HG02798 (cell line): ENCODE measurements at regions not wholly inside any gene's neighbourhood (a gene's known extent, or its start where the extent isn't known, plus 50 kb on each side); places are given as distances from the start of the nearest gene placed in this dataset.

ENCODE experiments used
- ATAC-seq: cut with Tn5 transposase; IDR thresholded peaks from one replicate; pipeline ENCODE4 v1.9.1; 2021; ENCODE audit warnings: mild to moderate bottlenecking; ENCODE audit not compliant: unreplicated experiment, poor library complexity

DNA sequence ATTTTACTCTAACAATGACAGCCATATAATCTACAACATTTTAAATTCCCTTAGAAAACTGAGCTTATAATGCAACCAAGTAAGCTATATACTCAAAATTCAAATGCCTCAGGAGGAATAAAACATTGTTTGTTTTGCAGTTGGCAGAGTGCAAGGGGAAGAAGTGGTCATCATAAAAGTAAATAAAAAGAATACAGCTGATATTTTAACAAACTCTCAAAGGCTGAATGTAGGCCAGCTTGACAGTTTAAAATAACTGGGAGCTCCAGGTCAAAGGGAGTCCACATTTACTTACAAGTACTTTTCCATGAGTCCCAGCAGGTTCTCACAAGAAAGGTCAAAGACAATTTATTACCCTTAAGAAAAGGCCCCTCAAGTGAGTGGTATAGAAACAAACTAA, 589.8 kb downstream of the BCKDHB start:
- ATAC-seq: no peak

DNA sequence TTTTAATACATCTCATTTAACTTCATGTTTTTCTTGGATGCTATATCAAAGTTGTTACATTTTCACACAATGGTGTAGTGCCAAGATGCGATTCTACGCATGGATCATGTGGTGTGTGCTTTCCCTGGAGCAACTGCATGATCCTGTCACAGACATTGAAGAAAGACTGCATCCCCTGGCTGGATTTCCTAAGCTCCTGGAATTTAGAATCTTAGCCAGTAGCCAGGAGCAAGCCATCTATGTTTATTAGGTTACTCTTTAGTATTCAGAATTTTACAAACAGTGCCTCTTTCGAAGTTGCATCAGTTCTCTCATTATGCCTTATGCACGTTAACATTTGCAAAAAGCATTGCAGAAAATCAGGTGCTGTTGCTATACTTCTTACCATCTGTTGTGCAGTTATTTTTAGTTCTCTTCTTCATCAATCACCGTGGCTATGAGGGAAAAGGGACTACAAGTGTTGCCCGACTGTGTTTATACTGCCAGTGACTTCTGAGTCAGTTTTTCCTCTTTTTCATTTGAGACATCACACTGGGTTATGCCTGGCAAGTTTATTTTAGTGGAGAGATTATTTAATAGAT, 584.2 kb downstream of the BCKDHB start:
- no peak for ATAC-seq

DNA sequence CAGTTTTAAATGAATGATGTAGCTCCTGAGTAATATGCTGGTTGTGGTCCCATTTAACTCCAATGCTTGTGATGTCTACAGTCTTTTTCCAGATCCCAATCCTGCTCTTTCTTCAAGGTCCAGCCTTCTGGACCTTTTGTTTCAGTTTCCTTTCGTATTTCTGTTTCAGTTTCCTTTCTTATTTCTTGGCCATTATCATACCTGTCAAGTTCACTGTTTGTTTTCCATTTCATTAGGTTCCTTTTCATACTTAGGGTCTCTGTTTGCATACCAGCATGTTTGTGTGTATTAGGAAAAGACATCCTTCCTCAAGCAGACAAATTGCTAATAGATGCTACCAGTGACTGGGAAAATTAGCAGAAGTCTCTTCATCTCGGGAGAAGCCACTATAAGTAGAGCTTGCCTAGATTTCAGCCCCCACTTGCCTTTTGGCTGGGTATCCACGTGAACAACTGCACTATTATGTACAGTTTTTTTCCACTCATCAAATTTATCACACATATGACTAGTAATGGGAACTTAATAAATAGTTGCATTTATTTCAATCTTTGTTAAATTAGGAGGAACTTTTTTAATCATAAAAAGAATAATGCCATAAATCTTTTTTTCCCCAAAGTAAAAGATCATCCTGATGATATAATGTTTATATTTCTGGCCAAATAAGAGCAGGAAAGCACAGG, 583.4 kb downstream of the BCKDHB start:
- no peak for ATAC-seq

DNA sequence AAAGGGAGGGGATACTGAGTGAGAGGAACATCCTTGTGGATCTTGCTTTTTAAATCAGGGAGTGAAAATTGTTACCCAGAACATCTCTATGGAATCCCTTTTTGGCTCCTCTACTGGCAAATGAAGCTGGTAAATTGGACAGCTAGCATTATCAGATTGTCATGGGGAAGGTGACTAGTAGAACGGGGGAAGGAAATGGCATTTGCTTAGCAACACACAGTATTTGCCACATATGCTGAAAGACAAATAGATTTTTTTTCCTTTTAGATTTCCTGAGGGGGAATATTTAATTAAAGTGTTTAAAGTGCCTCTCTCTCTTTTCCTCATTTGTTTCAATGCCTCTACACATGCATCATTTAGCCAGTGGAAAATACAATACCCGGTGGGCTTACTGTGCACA, 573.5 kb downstream of the BCKDHB start:
- no peak for ATAC-seq

DNA sequence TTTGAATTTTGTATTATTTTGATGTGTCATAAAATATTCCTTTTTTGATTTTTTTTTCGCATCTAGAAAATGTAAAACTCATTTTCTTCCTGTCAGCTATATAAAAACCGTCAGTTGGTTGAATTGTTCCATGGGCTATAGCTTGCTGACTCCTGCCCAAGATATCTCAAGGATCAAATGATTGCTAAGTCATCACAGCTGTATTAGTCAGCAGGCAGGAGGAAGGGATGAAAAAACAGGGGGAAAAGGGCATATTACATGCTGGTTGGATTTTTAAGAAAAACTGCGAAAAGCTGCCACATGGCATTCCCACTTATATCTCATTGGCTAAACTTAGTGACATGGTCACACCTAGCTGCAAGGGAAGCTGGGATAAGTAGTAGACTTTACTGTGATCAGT, 569.9 kb downstream of the BCKDHB start:
- no peak for ATAC-seq

DNA sequence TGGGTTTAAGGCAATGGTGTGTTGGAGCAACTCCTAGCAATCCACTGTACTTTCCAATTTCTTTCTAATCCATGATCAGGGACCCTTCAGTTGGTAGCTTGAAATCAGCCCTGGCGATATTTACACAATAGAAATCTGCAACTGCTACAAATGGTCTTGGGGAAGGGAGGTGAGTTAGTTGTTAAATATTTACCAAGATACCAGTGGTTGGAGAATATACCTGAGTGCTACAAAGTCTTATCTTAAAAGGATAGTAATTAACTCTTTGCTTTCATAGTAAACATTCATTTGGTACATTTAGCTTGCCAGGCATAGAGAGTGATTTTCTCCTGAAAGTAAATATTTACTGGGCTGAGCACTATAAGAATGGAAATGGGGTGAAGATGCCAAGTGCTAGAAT, 568.2 kb downstream of the BCKDHB start:
- no peak for ATAC-seq

DNA sequence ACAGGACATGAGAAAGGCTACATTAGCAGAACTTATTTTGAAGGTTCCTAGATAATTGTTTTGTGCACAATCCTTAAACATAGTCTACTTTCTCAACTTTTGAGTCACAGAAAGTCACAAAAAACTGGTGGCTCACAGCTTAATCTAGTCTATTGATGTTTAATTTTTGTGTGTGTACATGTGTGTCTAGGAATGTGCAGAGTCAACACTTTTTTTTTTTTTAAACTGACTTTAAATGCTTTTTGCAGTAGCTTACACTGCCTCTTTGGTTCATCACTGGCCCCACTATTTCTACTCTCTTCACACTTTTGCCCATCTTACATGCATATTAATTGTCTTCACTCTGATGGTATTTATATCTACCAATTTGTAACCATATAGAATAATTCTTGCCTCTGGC, 566.9 kb downstream of the BCKDHB start:
- ATAC-seq: no peak

DNA sequence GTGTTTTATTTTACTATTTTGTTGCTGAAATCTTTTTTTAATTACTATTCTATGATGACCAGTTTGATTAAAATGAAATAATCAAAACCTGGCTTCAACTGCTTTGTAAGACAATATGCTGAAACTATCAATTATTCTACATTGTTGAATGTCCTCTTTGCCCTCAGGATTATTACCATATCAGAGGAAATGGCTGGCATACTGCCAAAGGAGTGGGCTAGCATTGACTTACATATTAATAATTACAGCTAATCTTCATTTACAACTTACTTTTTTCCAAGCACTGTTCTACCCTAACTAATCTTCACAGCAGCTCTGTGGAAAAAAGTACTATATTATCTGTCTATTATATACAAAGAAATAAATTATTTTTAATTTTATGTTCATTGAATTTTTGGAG, 560.5 kb downstream of the BCKDHB start:
- no peak for ATAC-seq

DNA sequence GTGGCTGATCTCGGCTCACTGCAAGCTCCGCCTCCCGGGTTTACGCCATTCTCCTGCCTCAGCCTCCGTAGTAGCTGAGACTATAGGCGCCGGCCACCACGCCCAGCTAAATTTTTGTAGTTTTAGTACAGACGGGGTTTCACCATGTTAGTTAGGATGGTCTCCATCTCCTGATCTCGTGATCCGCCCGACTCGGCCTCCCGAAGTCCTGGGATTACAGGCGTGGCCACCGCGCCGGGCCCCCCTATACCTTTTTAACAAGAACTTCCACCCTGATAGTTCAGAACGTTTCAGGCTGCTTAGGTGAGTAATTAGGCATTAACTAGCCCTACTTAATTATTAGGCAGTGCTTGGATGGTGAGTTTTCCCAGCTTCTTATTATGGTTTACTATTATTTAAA, 552.5 kb downstream of the BCKDHB start:
- ATAC-seq: no peak

DNA sequence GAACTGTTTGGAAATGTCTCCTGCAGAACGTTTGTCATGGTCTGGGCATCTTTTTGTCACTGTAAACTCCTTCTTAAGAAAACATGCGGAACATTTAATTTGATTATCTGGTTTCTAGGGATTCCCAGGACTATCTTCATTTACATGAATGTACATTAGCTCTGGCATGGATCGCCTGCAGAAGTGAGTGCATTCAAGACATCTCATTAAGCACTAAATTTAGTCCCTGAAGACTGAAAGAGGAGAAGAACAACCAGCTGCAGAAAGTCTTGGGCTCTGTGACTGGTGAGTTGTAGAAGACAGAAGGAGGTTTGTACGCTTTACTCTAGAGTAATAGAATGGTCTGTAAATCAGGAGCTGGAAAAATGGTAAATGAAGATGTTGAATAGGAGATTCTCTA, 540.7 kb downstream of the BCKDHB start:
- ATAC-seq: no peak

DNA sequence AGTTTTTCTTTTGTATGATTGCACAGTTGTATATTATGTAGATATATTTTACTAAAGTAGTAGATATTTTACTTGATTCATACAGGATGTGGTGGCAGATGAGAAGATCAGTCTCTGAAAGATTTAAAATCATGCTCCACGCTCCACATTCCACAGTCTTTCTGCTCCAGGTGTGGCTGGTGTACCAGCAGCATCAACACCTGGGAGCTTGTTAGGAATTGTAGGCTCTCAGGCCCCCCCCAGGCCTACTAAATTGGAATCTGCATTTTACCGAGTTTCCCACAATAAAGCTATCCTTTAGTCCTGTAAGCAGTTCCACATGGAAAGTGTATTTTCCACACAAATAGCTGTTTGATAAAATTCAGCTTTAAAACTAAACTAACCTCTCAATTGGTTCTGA, 537.4 kb downstream of the BCKDHB start:
- no peak for ATAC-seq

DNA sequence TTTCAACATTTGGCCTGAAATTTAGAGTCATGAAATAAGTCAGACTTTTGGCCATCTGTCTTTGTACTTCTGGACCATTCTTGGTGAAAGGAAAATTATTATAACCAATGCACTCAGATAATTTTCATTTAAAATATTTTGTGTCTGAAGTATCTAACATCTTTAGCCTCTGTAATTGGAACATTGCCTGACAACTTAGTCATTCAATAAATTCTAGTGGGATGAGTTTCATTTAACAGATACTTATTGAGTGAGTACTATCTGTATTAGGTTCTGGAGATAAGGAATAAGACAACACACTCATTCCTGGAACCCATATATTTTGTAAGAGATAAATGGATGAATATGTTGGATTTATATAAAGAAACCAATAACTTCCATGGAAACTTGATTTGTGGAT, 536.0 kb downstream of the BCKDHB start:
- ATAC-seq: no peak

DNA sequence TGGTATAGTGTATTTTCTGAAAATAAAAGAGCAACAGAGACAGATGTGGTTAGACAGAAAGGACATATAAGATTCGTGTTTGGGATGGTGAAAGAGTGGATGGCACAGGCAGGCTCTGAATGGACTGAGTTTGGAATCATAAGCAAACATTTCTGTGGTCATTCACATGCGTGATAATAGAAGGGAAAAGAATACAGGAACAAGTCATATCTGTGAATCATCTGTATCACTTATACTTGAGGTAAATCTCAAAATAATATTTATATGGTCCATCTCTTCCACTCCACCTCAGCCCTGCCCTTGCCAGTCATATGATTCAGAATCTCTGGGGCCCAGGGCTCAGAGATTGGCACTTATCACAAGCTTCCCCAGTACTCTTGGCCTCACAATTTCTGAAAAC, 535.1 kb downstream of the BCKDHB start:
- no peak for ATAC-seq

DNA sequence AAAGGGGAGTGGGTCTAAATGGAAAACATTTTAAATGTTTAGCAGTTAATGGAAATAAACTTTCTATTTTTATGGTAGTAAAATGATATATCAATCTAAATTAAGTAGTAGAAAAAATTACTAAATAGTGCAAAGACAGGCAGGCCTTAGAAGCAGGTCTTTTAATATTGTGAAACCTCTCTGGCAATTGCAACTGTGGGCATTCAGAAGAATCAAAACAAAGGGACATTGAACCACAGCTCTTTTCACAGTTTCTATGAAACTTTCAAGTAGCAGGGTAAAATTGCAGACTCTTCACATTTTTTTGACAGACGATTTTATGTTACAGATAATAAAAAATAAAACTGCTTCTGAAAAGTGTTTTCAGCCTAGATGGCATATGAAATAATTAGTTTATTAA, 533.7 kb downstream of the BCKDHB start:
- ATAC-seq: no peak

DNA sequence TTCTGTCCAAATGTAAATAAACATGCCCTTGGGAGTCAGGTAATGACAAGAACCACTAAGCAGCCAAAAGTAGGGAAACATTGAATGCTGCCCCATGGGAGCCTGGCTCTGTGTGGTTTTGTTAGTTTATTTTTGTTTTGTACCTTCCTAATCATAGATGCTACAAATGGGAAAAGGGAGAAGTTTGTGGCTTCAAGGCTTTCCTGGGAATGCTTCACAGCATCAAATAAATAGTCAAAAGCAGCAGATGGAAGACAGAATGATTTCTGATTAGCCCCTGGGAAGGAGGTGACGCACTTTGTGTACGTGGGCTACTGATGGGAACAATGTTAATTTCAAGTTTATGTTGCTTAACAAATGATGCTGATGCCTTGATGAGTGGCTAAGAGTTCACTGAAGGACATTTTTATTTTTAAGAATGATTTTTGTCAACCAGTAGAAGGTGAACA, 532.7 kb downstream of the BCKDHB start:
- ATAC-seq: no peak

DNA sequence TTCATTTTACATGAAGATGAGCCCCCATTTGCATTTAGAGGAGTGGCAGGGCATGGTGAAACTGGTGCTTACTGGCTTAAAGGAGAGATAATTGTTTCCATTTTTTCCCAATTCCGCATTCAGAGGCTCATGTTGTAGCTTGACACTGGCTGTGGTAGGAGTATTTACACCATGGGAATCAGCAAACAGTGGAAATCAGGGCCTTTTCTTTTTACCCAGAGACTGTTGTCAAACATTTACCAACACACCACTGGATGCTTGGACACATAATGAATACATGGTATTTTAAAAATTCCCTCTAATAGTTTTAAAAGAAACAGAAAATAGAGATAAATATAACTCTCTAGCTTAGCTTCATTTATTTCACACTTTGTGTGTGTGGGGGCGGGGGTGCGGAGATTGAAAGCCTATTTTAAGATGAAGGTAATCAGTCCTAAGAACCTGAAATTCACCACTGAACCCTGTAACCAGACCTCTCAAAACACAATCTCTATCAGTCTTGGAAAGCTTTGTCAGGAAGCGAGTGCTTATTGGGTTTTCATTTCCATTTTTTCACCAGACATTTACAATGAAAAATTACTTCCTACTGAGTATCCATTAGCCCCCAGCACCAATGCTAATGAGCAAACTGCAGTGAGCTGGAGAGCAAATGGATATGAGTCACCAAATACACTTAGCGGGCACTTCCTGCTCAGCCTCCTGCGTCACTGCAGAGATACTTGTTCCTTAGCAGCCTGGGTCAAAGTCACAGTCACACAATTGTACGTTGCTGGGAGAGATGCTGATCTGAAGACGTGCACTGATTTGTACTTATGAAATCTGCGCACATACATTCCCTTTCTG, 532.0 kb downstream of the BCKDHB start:
- peak; percentile 97 for ATAC-seq

DNA sequence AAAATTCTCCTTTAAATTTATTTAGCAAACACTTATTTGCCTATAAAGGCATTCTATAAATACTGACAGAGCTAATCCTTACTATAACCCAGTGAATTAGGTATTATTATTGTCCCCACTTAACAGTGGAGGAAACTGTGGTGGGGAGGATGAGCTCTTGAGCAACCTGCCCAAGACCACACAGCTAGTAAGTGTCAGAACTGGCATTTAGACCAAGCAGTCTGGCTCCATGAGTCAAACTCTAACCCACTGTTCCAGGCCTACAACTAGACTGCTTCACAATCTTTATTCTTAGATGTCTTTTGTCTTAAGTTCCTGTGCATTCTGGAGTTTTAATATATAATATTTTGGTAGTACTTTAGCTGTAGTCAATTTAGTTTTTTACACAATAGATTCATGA, 530.8 kb downstream of the BCKDHB start:
- no peak for ATAC-seq

DNA sequence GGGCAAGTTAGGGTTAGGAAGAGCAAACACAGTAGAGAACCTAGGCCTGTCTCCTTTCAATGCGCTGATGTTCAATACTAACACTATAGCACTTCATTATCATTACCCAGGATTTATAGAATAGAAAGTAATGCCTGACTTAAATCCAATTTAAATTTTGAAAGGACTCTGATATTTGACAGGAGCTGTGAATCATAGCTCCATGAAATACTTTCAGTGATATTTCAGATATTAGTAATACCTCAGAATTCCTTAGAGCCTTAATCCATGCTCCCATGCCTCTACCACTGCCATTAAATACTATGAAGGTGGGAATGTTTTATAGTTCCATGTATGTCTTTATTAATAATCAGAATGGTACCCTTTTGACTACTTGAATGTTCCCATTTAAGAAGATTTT, 530.2 kb downstream of the BCKDHB start:
- ATAC-seq: no peak

DNA sequence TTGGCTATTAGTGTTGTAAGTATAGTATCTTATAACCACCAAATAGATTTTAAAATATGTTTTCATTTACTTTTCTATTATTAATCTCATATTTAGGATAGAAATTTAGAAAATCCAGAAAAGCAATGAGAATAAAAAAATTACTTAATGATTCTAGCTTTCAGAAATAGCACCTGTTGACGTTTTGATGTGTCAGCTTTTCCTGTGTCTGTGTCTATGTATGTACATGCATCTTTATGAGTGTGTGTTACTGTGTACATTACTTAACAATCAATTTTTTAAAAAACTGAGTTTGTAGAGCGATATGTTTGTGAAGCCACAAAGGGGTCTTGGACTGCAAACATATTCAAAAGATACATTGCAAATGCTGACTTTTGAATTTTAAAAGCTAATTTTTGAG, 526.9 kb downstream of the BCKDHB start:
- no peak for ATAC-seq

DNA sequence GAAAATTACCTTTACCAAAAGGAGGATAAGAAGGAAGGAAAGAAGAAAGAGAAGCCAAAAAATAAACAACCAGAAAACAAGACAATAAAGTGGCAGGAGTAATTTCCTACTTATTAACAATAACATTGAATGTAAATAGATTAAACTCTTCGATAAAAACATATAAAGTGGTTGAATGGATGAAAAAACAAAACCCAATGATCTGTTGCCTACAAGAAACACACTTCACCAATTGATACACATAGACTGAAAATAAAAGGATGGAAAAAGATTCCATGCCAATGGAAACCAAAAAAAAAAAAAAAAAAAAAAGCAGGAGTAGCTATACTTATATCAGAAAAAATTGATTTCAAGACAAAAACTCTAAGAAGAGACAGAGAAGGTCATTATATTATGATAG, 518.9 kb downstream of the BCKDHB start:
- ATAC-seq: no peak

DNA sequence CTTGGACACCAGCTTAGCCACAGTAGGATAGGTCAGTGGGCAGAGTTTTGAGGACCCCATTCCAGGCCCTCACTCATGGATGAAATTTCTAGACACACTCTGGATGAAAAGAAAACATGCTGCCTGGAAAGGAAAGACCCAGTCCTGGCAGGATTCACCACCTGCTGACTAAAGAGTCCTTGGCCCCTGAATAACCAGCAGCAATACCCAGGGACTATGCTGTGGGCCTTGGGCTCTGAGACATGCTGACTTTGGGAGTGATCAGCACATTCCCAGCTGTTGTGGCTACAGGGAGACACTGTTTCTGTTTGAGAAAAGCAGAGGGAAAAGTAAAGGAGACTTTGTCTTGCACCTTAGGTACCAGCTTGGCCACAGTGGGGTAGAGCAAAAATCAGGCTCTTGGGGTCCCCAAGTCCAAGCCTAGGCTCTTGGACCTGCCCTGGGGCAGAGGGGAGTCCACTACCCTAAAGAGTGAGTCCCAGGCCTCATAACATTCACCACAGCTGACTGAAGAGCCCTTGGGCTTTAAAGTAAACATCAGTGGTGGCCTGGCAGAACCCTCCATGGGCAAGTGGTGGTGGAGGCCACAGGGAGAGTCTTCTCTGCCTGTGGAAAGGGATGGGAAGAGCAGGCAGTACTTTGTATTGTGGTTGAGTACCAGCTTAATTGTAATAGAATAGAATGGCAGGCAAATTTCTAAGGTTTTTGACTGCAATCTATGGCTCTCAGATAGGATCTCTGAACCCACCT, 516.8 kb downstream of the BCKDHB start:
- ATAC-seq: no peak
